Trophoblast cell (in vitro differentiated cells and primary cell): ENCODE measurements at regions not wholly inside any gene's neighbourhood (a gene's known extent, or its start where the extent isn't known, plus 50 kb on each side); places are given as distances from the start of the nearest gene placed in this dataset.
A peak's percentile ranks its signal among the peaks of the same experiment; 100 is the strongest.

ENCODE experiments used
- DNase-seq, 2 donors: peaks; one replicate each; pipeline ENCODE4 v3.0.0-alpha.2; 2016
- H2AFZ ChIP-seq: 2 replicates; pipeline ENCODE4 v1.6.1; 2013; ENCODE audit warnings: low read length, moderate library complexity, mild to moderate bottlenecking; ENCODE audit not compliant: insufficient read depth, poor library complexity
- H2AK5ac ChIP-seq: 2 replicates; pipeline ENCODE4 v1.6.1; 2013; ENCODE audit warnings: mild to moderate bottlenecking, low read length
- H2BK120ac ChIP-seq: 2 replicates; pipeline ENCODE4 v1.6.1; 2013; ENCODE audit warnings: low read length, mild to moderate bottlenecking, moderate library complexity; ENCODE audit not compliant: insufficient read depth, poor library complexity
- H2BK12ac ChIP-seq: 2 replicates; pipeline ENCODE4 v1.6.1; 2013; ENCODE audit warnings: mild to moderate bottlenecking, low read length, moderate library complexity
- H2BK5ac ChIP-seq: 2 replicates; pipeline ENCODE4 v1.6.1; 2013; ENCODE audit warnings: low read length, low read depth, moderate library complexity, mild to moderate bottlenecking; ENCODE audit not compliant: poor library complexity
- H3K14ac ChIP-seq: 2 replicates; pipeline ENCODE4 v1.6.1; 2013; ENCODE audit warnings: mild to moderate bottlenecking, low read length
- H3K18ac ChIP-seq: 2 replicates; pipeline ENCODE4 v1.6.1; 2013; ENCODE audit warnings: mild to moderate bottlenecking, low read length
- H3K23ac ChIP-seq: 2 replicates; pipeline ENCODE4 v1.6.1; 2013; ENCODE audit warnings: low read length
- H3K27ac ChIP-seq: 2 replicates; pipeline ENCODE4 v1.5.1; 2013; ENCODE audit warnings: low read depth, mild to moderate bottlenecking, inconsistent platforms, low read length, moderate library complexity
- H3K27me3 ChIP-seq: 2 replicates; pipeline ENCODE4 v1.6.1; 2013; ENCODE audit warnings: inconsistent platforms, mild to moderate bottlenecking, low read length, moderate library complexity; ENCODE audit not compliant: insufficient read depth
- H3K36me3 ChIP-seq, 2 experiments: 1 replicate in 1 of 2; 2 replicates in 1 of 2; pipeline ENCODE4 v1.6.1; 2013; ENCODE audit warnings: low read length in 2 of 2, mild to moderate bottlenecking in 2 of 2, moderate library complexity in 1 of 2; ENCODE audit not compliant: insufficient read depth in 2 of 2, control insufficient read depth in 1 of 2
- H3K4ac ChIP-seq: 2 replicates; pipeline ENCODE4 v1.6.1; 2013; ENCODE audit warnings: low read depth, mild to moderate bottlenecking, low read length, moderate library complexity
- H3K4me1 ChIP-seq, 2 experiments: 1 replicate in 1 of 2; 2 replicates in 1 of 2; pipeline ENCODE4 v1.6.1; 2013; ENCODE audit warnings: low read length in 2 of 2, mild to moderate bottlenecking in 2 of 2, moderate library complexity in 1 of 2; ENCODE audit not compliant: insufficient read depth in 2 of 2, control insufficient read depth in 1 of 2
- H3K4me2 ChIP-seq: 2 replicates; pipeline ENCODE4 v1.6.1; 2013; ENCODE audit warnings: inconsistent platforms, mild to moderate bottlenecking, low read length, moderate library complexity
- H3K4me3 ChIP-seq: 2 replicates; pipeline ENCODE4 v1.5.1; 2013; ENCODE audit warnings: mild to moderate bottlenecking, low read depth, low read length, inconsistent platforms
- H3K79me1 ChIP-seq: one replicate; pipeline ENCODE4 v1.6.1; 2013; ENCODE audit warnings: low read length
- H3K79me2 ChIP-seq: 2 replicates; pipeline ENCODE4 v1.6.1; 2013; ENCODE audit warnings: low read length, mild to moderate bottlenecking; ENCODE audit not compliant: control insufficient read depth, insufficient read depth, poor library complexity
- H3K9ac ChIP-seq: 2 replicates; pipeline ENCODE4 v1.6.1; 2013; ENCODE audit warnings: mild to moderate bottlenecking, low read length
- H3K9me3 ChIP-seq: 2 replicates; pipeline ENCODE4 v1.6.1; 2013; ENCODE audit warnings: low read depth, mild to moderate bottlenecking, control low read depth, inconsistent platforms, low read length; ENCODE audit not compliant: insufficient read depth
- H4K12ac ChIP-seq: 2 replicates; pipeline ENCODE4 v1.6.1; 2013; ENCODE audit warnings: low read depth, mild to moderate bottlenecking, low read length, moderate library complexity
- H4K8ac ChIP-seq: 2 replicates; pipeline ENCODE4 v1.6.1; 2013; ENCODE audit warnings: low read depth, mild to moderate bottlenecking, low read length, moderate library complexity
- H4K91ac ChIP-seq: one replicate; pipeline ENCODE4 v1.6.1; 2013; ENCODE audit warnings: low read depth, mild to moderate bottlenecking, low read length, moderate library complexity
- WGBS: extraction: QIAGEN DNeasy Blood & Tissue Kit; methylation state at CpG from one replicate; pipeline ENCODE4 v1.1.7; 2013; ENCODE audit warnings: missing lambda C conversion rate; ENCODE audit not compliant: insufficient read length, insufficient coverage; ENCODE audit errors: extremely low coverage; 5-methylcytosine and 5-hydroxymethylcytosine counted together

DNA sequence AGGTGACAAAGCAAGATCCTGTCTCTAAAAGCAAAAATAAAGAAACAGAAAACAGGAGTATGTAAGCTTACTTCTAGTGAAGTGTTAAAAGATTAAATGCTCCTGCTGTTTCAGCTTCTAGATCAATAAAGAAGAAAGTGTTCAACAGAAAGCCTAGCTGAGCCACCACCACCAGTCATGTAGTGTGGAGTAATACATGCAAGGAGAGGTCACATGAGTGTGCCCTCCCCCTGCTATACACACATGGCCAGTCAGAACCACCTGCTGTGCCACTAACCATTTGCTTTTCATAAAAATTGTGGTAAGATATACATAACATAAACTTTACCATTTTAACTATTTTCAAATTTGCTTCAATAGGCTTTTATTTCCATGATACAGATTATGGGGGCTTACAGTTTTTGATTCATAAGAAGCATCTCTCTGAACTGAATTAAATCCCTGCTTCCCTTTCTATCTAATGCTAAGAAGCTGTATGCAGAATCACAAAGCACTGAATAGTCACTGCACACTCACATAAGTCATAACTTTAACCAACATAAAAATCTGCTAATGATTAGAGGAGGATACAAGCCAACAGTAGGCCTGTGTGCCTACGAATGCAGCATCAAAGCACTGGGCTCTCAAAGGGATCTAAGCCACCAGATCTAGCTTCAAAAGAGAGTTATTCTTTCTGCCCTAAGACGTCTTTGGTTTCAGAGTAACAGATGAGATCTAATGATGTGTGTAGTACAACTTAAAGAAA is 515.5 kb downstream of the C12orf50 start:
- Histone ChIP-seq H3K23ac (no peak overlapping the region), H2BK5ac (no peak overlapping the region), H3K9me3 (no peaks in the 10 kb centered on the region), H4K8ac (no peak overlapping the region), H3K27me3 (no peaks in the 10 kb centered on the region), H3K18ac (no peak overlapping the region), H2BK120ac (no peak overlapping the region), H3K79me2 (no peaks in the 10 kb centered on the region), H3K36me3 (no peaks in the 10 kb centered on the region), H3K27ac (no peak overlapping the region), H2BK12ac (no peak overlapping the region), H3K4me2 (no peak overlapping the region), H3K4me3 (no peak overlapping the region), H3K4ac (no peak overlapping the region), H3K4me1 (no peaks in the 10 kb centered on the region), H4K91ac (no peak overlapping the region), H3K79me1 (no peaks in the 10 kb centered on the region), H2AFZ (no peak overlapping the region), H4K12ac (no peak overlapping the region), H3K9ac (no peak overlapping the region), H2AK5ac (no peak overlapping the region), H3K14ac (no peak overlapping the region)
- DNase-seq: no peak
- WGBS: no CpG with 5 or more reads among the region's 2 CpGs

DNA sequence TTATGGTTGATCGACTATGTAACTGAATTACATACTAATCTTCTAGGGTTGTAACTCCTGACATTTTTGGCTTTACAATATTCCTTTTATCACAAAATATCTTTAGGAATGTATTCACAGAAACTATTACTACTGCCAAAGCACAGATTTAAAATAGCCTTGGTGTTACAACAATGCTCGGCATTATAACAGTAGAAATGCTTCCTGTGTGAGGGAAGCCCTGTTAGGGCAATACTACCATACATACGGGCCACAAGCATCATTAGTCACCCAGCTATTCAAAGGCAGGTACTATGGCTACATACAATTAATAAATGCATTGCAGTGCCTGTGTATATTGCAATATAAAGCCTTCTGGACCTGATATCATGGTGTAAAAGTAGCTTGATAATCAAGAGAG is 517.8 kb downstream of the C12orf50 start:
- Histone ChIP-seq H2BK5ac (no peak overlapping the region), H3K23ac (no peak overlapping the region), H2AFZ (no peak overlapping the region), H3K4ac (no peak overlapping the region), H3K9ac (no peak overlapping the region), H3K79me1 (no peaks in the 10 kb centered on the region), H3K18ac (no peak overlapping the region), H3K14ac (no peak overlapping the region), H3K27ac (no peak overlapping the region), H2AK5ac (no peak overlapping the region), H3K4me3 (no peak overlapping the region), H2BK12ac (no peak overlapping the region), H4K8ac (no peak overlapping the region), H4K12ac (no peak overlapping the region), H4K91ac (no peak overlapping the region), H3K4me1 (no peaks in the 10 kb centered on the region), H3K79me2 (no peaks in the 10 kb centered on the region), H3K36me3 (no peaks in the 10 kb centered on the region), H3K4me2 (no peak overlapping the region), H2BK120ac (no peak overlapping the region), H3K27me3 (no peaks in the 10 kb centered on the region), H3K9me3 (no peaks in the 10 kb centered on the region)
- no CpG with 5 or more reads among the region's 3 CpGs for WGBS
- DNase-seq: peak in 1 of 2 donors; percentile 9

DNA sequence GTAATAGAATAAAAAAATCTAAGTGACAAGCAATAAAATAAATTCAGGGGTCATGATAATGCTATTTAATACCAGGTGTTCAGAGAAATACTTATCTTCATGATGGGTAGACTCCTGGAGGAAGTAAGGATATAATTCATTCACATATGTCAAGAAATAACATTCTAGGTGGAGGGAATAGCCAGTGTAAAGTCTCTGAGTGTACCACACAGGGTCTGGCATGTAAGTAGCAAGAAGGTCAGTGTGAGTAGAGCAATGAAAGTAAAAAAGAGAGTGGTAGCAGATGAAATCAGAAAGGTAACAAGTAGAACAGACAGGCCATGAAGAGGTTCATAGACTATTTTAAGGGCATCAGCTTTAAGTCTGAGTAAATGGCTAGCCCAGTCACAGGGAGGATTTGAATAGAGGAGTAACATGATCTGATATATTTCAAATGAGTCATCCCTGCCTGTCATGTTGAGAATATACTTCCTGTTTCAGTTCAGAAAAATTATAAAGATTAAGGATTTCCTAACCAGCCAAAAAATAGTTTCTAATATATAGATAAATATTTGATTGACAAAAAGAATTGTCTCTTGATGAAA is 519.9 kb downstream of the C12orf50 start:
- H3K9ac ChIP-seq: no peak overlapping the region
- no peak overlapping the region for H3K14ac ChIP-seq
- H3K79me1 ChIP-seq: no peaks in the 10 kb centered on the region
- H3K79me2 ChIP-seq: no peaks in the 10 kb centered on the region
- DNase-seq: peak in 1 of 2 donors; percentile 7
- H3K27ac ChIP-seq: peak overlapping the region; percentile 10
- H4K91ac ChIP-seq: no peak overlapping the region
- no peak overlapping the region for H2BK12ac ChIP-seq
- H2BK5ac ChIP-seq: no peak overlapping the region
- no peak overlapping the region for H3K4me2 ChIP-seq
- no peak overlapping the region for H4K12ac ChIP-seq
- no peak overlapping the region for H2AK5ac ChIP-seq
- no peak overlapping the region for H3K4ac ChIP-seq
- no peak overlapping the region for H2AFZ ChIP-seq
- H3K9me3 ChIP-seq: no peaks in the 10 kb centered on the region
- H3K18ac ChIP-seq: no peak overlapping the region
- no peaks in the 10 kb centered on the region for H3K36me3 ChIP-seq
- H3K4me1 ChIP-seq: no peaks in the 10 kb centered on the region
- no peak overlapping the region for H3K23ac ChIP-seq
- H3K27me3 ChIP-seq: no peaks in the 10 kb centered on the region
- no peak overlapping the region for H2BK120ac ChIP-seq
- no peak overlapping the region for H4K8ac ChIP-seq
- H3K4me3 ChIP-seq: no peak overlapping the region

GRCh38 chr12:87491598-87491997 is 537.6 kb downstream of the C12orf50 start:
- no peak overlapping the region for H3K27ac ChIP-seq
- WGBS: no CpG with 5 or more reads among the region's 3 CpGs
- peak in 1 of 2 donors; percentile 3 for DNase-seq

More at GRCh38 chr12:87491598-87491997, 537.6 kb downstream of the C12orf50 start:
- Histone ChIP-seq H3K79me2 (no peaks in the 10 kb centered on the region), H3K4me3 (no peak overlapping the region), H3K4me2 (no peak overlapping the region), H3K14ac (no peak overlapping the region), H3K18ac (no peak overlapping the region), H2AK5ac (no peak overlapping the region), H3K23ac (no peak overlapping the region), H3K9me3 (no peaks in the 10 kb centered on the region), H3K9ac (no peak overlapping the region), H2AFZ (no peak overlapping the region), H2BK12ac (no peak overlapping the region), H2BK5ac (no peak overlapping the region), H4K8ac (no peak overlapping the region), H3K27me3 (no peaks in the 10 kb centered on the region), H3K79me1 (no peaks in the 10 kb centered on the region), H3K36me3 (no peaks in the 10 kb centered on the region), H3K4ac (no peak overlapping the region), H4K12ac (no peak overlapping the region), H2BK120ac (no peak overlapping the region), H3K4me1 (peaks cover 0 to 4% of the 10 kb centered on the region in 2 experiments), H4K91ac (no peak overlapping the region)
